ENCODE measurements at regions not wholly inside any gene's neighbourhood (a gene's known extent, or its start where the extent isn't known, plus 50 kb on each side); places are given as distances from the start of the nearest gene placed in this dataset.
"Not testable (repeated sequence)": the region's sequence is repeated elsewhere in the genome, so short reads cannot be mapped to it uniquely, and the experiment has no call there.

DNA sequence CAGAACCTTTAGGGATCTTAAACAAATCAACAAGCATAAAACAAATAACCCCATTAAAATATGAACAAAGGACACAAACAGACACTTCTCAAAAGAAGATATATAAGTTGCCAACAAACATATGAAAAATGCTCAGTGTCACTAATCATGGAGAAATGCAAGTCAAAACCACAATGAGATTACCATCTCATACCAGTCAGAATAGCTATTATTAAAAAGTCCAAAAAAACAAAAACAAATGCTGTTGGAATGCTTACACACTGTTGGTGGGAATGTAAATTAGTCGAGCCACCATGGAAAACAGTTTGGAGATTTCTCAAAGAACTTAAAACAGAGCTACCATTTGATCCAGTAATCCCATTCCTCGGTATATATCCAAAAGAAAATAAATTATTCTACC is 423.6 kb downstream of the OTOL1 start:
- no peak for DNase-seq

- DNase-seq = no peak
Measured at GRCh38 chr3:161925749-161926360, 429.2 kb downstream of the OTOL1 start.

DNA sequence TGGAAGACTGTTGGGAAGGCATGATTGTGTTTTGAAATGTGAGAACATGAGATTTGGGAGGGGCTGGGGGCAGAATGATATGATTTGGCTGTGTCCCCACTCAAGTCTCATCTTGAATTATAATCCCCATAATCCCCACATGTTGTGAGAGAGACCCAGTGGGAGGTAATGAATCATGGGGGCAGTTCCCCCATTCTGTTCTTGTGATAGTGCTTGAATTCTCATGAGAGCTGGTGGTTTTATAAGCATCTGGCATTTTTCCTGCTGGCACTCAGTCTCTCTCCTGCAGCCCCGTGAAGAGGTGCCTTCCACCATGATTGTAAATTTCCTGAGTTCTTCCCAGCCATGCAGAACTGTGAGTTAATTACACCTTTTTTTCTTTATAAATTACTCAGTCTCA is 430.5 kb downstream of the OTOL1 start:
- DNase-seq = no peak

DNA sequence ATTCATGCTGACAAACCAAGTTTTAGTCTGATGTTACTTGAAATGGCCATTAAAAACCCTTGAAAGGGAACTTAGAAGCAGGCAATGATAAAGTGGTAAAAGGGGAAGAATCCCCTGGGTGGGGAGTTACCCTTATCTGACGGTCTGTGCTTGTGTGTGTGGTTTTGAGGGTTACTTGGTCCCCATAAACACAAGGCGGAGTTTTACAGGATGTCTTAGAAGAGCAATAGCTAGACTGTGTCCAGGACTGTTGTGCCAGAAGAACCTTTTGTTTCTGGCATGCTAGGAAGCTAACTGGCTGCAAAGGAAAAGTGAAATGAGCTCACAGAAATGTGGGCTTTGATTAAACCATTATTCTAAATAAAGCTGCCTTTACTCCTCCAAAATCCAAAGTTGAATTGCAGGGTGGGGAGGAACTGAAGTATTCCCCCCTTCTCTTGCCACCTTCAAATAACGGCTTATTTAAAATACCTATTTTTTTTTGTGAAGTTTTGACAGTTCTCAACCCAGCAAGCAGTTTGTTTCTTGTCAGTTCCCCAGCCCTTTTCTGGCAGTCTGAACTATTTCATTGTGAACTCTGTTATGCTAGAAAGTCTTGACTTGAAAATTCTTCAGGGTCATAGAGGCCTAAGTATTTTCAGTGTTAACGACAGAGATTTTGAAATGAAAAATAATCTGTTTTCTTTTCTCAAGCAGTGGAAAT is 443.5 kb downstream of the OTOL1 start:
- no peak for DNase-seq

- no peak for DNase-seq
Measured at GRCh38 chr3:161940621-161940965, 444.0 kb downstream of the OTOL1 start.

DNA sequence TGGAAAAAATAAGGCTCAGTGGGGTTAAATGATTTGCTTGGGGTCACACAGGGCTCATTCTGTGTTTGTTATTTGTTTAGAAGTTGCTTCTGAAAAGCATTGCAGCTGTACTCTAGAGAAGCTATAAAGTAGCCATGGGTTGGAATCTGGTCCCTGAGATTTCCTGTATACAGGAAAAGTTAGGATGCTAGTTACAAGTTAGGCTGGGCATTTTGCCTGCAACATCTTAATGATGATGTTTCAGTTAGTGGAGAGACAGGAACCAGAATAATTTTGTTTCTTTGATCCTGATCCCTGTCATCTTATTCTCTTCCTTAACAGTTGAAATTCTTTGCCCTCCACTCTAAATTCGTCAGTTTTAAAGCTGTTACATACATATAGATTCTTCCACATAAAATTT is 445.3 kb downstream of the OTOL1 start:
- no peak for DNase-seq

- DNase-seq = not testable (repeated sequence)
Measured at GRCh38 chr3:161943801-161944345, 447.3 kb downstream of the OTOL1 start.

DNA sequence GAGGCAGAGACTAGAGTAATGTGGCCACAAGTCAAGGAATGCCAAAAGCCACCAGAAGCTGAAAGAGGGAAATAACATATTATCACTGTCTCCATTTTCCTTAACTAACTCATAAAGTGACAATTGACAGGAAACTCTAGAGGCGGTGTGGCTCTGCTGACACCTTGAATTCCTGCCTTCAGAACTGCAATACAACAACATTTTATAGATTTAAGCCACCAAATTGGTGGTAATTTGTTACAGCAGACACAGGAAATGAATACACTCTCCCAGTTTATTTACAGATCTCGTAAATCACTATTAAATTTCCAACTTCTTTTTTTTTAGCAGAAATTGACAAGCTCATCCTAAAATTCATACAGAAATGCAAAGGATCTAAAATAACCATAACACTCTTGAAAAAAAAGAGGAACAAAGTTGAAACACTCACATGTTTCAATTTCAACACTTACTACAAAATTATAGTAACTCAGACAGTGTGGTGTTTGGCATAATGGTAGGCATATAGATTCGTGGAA is 449.9 kb downstream of the OTOL1 start:
- DNase-seq = no peak

- no peak for DNase-seq
Measured at GRCh38 chr3:161950318-161950868, 453.8 kb downstream of the OTOL1 start.

DNA sequence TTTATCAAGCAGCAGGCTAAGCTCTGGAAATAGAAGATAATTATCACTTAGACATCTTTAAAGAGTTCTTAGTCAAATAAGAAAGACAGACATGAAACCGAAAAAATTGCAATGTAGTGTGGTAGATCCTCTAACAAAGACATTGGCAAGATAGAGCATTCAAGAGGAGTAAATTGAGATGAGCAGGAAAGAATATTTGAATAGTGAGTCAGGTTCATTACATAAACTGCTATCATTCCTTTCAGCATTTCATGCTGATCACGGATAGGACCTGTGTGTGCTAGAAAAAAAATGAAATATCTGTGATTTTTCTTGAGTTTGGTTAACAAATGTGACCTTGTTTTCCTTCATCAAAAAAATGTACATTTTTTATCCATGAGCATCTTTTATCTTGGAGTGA is 460.9 kb downstream of the OTOL1 start:
- peak; percentile 2 for DNase-seq

GRCh38 chr3:161964857-161965256 is 468.2 kb downstream of the OTOL1 start:
- DNase-seq = no peak

- DNase-seq = no peak
Measured at GRCh38 chr3:161969867-161970266, 473.3 kb downstream of the OTOL1 start.

DNA sequence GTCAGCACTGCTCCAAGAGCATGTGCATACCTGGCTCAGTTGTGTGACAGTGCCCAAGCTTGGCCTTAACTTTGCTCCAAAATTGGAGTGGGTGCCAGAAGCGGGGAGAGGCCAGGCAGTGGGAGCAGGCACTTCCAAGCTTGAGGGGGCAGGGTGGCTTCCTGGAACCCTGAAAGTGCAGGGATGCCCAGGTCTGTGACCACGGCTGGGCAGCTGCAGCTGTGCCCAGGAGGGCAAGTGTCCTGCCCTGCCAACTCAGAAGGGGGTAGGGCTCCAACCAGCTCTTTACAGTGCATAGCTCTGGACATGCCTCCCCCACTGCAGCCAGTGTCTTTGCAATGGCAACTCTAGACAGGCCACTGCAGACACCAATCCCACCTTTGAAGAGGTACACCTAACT is 478.6 kb downstream of the OTOL1 start:
- no peak for DNase-seq

- DNase-seq = no peak
Measured at GRCh38 chr3:161977063-161977462, 480.5 kb downstream of the OTOL1 start.

- DNase-seq = no peak
Measured at GRCh38 chr3:161977850-161978249, 481.2 kb downstream of the OTOL1 start.

GRCh38 chr3:161987933-161988332 is 491.3 kb downstream of the OTOL1 start:
- no peak for DNase-seq

GRCh38 chr3:161989012-161989411 is 492.4 kb downstream of the OTOL1 start:
- DNase-seq = no peak

DNA sequence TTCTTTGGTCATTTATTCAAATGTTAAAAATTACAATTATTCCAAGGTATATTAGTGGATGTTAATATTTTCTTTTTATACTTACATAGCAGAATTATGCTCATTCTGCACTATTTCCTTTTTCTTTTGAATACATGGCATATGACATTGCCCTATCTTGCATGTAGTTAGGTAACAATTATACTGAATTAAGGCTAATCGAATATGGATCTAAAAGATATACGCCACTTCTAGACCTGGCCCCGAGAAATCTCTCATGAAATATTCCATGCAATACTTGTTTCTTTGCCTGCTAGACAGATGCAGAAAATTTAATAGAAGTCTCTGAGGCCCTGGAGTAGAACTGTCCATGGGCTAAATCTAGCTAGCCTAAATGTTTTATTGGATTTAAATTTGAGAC is 493.4 kb downstream of the OTOL1 start:
- no peak for DNase-seq

- DNase-seq = no peak
Measured at GRCh38 chr3:161991901-161992540, 495.4 kb downstream of the OTOL1 start.

DNA sequence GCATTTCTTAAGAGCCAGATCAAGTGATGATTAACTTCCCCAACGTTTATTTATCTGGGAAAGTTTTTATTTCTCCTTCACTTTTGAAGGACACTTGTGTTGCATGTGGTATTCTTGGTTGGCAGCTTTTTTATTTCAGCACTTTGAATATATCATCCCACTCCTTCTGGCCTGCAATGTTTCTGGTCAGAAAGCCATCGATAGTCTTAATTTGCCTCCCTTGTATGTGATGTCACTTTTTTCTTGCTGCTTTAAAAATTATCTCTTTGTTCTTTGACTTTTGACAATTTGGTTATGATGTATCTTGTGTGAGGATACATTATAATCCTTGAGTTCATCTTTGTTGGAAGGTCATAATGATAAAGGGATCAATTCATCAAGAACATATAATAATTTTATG is 503.2 kb downstream of the OTOL1 start:
- DNase-seq = no peak

GRCh38 chr3:162007722-162008121 is 511.1 kb downstream of the OTOL1 start:
- no peak for DNase-seq

DNA sequence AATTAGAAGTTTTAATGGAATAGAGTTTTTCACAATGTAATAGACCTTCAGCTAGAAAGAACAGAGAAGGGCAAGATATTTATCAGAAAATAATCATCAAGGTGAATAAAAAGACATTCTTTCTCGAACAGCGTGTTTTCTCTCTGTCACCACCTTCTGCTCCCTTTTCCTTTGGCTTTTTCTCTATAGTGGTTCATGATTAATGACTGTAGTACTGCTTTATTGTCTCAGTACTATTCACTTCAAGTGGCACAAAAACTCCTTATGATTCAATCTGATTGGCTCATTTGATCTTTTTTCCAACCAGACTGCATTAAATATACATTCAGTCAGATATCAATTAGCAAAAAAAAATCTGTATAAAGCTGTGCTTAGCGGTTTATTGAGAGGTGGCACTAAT is 516.0 kb downstream of the OTOL1 start:
- DNase-seq = no peak

- no peak for DNase-seq
Measured at GRCh38 chr3:162014284-162014683, 517.7 kb downstream of the OTOL1 start.

DNA sequence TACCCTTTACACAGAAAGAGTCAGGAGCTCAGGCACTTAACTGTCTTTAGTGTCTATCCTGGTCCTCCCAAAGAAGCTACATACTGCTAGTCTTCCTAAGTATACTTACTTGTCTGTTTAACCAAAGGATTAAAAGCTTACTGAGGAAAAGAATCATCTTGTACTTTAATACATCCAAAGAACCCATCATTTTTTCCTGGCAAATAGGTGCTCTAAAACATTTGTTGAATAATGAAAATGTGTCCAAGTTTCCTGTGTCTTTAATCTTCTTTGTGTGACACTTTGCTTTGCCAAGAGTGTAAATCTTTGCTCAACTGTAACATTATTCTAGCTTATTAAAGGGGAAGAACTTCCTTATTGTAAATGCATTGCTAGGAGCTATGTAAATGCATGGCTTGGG is 519.2 kb downstream of the OTOL1 start:
- no peak for DNase-seq
